Renal pelvis (tissue), 1 donor: ENCODE measurements at regions not wholly inside any gene's neighbourhood (a gene's known extent, or its start where the extent isn't known, plus 50 kb on each side); places are given as distances from the start of the nearest gene placed in this dataset.

Experiments used
- DNase-seq: peaks from one replicate; pipeline ENCODE4 v3.0.0-alpha.2; 2013

DNA sequence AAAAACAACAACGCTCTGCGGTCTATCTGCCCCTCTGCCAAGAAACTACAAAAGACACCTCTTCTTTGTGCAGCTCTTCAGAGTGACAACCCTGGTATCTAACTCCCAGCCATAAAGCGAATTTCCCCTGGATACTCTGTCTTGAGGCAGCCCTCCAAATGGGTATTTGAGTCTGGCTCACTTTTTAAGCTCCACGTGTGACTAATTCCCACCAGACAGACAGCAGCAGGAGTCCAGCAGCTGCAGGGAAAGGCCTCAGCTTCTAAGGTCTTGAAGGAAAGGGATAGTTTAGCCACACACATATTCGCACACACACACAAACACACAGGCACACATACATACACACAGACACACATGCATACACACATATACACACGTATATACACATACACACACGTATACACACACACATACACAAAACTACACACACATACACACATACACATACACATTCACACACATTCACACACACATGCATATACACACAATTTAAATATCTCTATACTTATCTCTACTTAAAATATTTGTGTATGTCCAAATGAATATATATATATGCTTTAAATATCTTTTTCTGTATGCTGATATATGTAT, 188.8 kb downstream of the TSHZ3 start:
- no peak for DNase-seq

- no peak for DNase-seq
These were observed 195.2 kb downstream of the TSHZ3 start for GRCh38 chr19:31154021-31154420.

DNA sequence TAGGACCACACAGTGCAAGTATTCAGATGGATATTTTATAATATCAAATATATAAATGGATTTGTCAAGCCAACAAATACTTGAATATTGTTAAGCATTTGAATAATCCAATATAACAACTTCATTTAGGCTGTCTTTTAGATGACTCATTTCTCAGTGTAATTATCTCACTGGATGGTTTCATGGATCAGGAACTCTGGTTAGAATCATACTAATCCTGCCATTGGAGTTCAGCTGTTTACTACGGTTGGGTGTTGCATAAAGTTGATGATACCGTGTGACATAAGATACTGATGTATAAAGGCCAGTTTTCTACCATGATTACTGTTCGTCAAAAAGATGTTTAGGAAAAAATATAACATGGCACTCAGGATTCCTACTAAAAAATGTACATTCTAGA, 196.3 kb downstream of the TSHZ3 start:
- DNase-seq = no peak

DNA sequence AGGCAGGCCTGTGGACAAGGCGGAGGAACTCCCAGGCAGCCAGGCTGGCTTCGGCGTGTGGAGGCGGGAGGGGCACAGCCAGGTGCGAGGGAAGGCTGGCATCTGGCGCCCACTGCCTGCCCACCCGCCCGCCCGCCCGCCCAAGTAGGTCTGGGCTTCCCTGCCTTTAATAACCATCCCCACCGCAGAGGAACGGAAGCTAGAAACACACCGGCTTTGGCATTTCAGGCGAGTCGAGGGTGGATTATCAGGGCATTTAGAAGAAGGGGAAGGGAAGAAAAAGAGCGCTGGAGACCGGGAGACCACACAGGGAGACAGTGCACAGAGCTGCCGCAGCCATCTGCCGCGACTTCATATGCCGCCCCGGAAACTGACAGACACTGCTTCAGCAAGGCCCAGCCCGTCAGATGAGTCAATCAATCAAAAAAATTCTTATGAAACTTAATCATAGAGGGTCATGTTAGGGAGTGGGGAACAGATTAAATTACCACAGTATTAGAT, 199.7 kb downstream of the TSHZ3 start:
- DNase-seq = no peak

DNA sequence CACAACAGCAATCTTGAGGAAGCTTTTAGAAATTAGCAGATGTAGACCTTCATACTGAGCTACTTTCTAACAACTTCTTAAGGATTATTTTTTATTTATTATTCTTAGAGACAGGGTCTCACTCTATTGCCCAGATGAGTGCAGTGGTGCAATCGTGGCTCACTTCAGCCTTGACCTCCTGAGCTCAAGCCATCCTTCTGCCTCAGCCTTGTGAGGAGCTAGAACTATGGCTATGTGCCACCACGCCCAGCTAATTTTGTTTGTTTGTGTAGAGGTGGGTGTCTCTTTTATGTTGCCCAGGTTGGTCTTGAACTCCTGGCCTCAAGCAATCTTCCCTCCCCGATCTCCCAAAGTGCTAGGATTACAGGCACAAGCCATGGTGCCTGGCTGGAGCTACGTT, 200.6 kb downstream of the TSHZ3 start:
- DNase-seq = no peak

- DNase-seq = no peak
These were observed 202.0 kb downstream of the TSHZ3 start for GRCh38 chr19:31147234-31147633.

DNA sequence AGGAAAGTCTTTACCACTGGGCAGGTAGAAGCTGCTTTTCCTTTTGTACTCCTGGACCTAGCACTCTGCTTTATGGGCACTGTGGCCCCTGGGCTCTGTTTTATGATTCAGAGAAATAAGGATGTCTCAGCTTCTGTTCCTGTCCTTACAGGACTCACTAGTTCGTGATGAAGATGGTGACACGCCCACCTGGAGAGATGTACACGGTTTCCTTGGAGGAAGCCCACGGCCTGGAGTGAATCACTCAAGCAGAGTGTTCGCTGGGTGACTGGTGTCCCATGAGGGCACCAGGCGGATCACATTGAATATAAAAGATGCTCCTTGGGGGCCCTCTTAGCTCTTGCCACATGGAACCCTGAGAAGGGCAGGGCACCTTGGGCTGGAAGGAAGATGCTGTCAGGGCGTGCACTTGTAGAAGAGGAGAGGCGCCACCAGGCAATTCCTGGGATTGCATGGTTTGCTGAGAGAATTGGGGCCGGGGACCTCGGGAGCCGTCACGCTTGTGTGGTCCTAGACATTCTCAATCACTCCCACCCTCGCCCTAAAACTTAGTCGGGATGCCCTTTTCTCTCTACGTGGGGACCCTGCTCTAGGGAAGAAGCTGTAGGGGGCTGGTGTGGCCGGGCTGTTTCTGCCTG, 202.6 kb downstream of the TSHZ3 start:
- DNase-seq = no peak

GRCh38 chr19:31146015-31146414, 203.2 kb downstream of the TSHZ3 start:
- DNase-seq = no peak

DNA sequence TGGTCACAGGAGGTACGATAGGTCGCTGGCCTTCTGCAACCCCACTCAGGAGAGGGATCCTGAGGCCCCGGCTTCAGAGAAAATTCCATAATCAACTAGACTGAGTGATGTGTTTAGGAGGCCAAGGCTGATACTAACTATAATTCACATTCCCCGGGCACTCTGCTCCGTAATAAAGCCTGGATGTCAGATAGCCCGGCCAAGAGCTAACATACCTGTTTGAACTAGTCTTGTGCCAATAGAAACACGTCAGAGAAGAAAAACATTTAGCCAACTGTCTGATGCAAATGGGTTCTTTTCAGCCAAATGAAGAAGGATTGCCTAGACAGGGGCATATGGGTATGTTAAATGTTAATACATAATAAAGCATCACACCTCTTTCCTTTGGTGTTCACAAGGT, 204.2 kb downstream of the TSHZ3 start:
- DNase-seq = no peak

GRCh38 chr19:31144075-31144870, 205.0 kb downstream of the TSHZ3 start:
- DNase-seq = no peak

GRCh38 chr19:31141301-31141700, 207.9 kb downstream of the TSHZ3 start:
- DNase-seq = no peak

- DNase-seq = no peak
These were observed 208.5 kb downstream of the TSHZ3 start for GRCh38 chr19:31140717-31141116.

DNA sequence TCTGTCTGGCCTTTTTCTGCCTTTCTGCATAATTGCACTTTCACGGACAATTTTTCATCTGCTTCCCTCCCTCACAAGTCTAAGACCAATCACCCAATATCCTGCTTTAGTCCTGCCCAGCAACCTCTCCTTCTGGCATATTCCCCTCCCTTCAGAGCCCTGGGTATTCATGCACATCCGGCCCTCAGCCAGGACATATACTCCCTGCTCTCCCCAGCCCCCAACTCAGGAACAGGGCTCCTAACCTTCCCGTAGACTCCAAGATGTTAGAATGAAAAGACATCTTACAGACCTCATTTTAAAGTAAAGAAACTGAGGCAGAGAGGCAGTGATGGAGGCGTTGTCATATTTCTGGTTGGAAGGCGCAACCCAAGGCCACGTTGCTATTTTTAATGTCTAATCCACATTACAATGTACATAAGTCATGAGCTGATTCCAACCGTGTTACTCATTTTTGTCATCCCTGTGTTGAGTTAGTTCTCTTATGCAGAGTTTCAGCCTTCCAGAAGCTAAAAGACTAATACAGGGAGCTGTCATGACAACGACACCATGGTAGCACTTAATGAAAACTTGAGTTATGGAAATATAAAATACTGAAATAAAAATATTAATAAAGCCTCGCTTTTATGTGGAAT, 209.2 kb downstream of the TSHZ3 start:
- no peak for DNase-seq

GRCh38 chr19:31138077-31138476, 211.2 kb downstream of the TSHZ3 start:
- DNase-seq = no peak

DNA sequence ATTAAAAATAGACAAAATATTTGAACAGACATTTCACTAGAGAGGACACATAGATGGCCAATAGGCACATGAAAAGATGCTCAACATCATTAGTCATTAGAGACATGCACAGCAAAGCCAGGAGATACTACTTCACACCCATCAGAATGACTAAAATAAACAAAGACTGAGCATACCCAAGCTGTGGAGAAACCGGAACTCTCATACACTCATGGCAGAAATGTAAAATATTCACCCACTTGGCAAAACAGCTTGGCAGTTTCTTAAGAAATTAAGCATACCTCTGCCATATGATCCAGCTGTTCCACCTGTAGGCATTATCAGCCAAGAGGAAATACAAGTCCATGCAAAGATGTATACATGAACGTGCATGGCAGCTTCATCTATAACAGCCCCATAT, 213.4 kb downstream of the TSHZ3 start:
- DNase-seq = no peak

- DNase-seq = no peak
These were observed 216.5 kb downstream of the TSHZ3 start for GRCh38 chr19:31132753-31133110.

DNA sequence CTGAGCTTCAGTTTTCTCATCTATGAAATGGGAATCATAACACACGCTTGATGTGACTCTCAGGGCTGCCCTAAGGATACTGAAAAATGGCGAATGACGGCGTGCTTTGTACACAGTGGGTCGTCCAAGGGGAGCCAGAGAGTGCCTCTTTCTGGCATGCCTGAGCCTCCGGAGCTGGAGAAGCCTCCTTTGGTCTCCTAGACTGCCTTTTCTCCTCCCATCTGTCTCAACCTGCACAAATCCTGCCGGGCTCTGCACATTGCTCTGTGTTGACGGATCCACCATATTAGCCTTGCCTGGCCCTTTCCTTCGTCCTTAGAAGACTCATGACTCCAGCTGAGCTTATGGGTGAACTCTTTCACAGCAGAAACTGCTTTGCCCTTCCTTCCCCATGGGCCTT, 220.9 kb downstream of the TSHZ3 start:
- DNase-seq = no peak

DNA sequence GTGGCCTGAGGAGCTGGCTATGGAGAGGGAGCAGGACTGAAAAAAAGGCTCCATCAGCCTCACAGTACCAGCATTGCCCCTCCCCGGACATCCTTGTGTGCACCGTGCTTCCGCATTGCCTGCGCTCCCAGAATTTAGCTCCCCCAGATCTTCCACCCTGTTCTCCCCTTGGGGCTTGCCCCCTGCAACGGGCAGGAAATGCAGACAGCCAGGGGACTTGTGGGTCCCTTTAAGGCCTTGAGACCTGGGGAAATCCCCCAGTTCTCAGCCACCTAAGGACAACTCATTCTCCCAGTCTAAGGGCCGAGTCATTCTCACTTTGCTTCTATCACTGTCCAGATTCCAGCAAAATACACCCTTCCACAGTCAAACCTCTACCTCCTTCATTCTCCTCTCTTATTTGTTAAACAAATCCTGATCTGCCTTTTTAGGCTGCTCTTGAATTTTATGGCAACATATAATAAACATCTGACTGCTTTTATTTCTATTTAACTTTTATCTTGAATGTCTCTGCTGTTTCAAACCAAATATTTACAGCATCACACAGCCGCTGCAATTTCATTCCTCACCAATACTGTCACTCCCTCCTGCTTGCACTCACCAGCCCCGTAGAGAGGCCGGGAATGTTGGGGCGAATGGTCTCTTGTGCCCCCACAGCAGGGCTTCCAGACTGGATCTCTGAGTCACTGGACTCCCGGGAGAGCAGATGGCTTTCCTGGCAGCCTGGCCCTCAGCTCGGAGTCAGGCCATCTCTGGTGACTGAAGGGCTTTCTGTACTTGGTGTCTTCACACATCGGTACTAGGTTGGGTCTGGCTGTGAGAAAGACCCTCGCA, 221.9 kb downstream of the TSHZ3 start:
- DNase-seq = no peak

DNA sequence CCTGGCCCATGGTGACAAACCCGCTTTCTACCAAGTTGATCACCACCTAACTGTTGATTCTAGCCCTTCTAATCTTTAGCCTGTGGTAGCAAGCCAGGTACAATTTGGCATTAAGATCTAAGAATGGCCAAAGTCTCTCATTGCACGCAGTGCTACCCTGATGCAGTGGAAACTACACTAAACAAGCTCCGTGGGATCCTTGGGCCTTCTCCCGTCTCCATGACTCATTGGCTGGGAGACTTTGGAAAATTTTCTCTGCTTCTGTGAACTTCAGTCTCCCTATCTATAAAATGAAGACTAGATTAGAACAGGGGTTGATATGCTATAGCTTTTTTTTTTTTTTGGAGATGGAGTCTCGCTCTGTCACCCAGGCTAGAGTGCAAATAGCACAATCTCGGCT, 223.0 kb downstream of the TSHZ3 start:
- DNase-seq = no peak

- no peak for DNase-seq
These were observed 224.2 kb downstream of the TSHZ3 start for GRCh38 chr19:31125071-31125470.

GRCh38 chr19:31121501-31121900, 227.7 kb downstream of the TSHZ3 start:
- DNase-seq = no peak

- DNase-seq = no peak
These were observed 228.3 kb downstream of the TSHZ3 start for GRCh38 chr19:31120952-31121351.
